ENCODE measurements at regions not wholly inside any gene's neighbourhood (a gene's known extent, or its start where the extent isn't known, plus 50 kb on each side); places are given as distances from the start of the nearest gene placed in this dataset.

GRCh38 chr5:155919725-155920124 lies 407.2 kb upstream of the SGCD start:
- TF ChIP-seq SP1 (IDR thresholded peaks at IDR 0.05) (no peak), RXRA (IDR thresholded peaks at IDR 0.05) (no peak), MAX (IDR thresholded peaks at IDR 0.05) (no peak), RAD21 (IDR thresholded peaks at IDR 0.05) (no peak)
- Histone ChIP-seq H3K4me3 (ENCODE audit: low read depth in 1 of 3, low read length in 3 of 3) (no peak overlapping the region), H3K36me3 (ENCODE audit: control insufficient read depth in 4 of 4, insufficient read depth in 3 of 4, low read depth in 1 of 4, low read length in 3 of 4) (no peaks in the 10 kb centered on the region), H3K4me1 (ENCODE audit: control insufficient read depth in 4 of 4, insufficient read depth in 4 of 4, low read length in 3 of 4) (no peaks in the 10 kb centered on the region), H3K9ac (ENCODE audit: low read depth in 1 of 2, low read length in 2 of 2) (no peak overlapping the region), H3K27me3 (ENCODE audit: control insufficient read depth in 4 of 4, insufficient read depth in 4 of 4, low read length in 3 of 4) (peaks cover 0 to 6% (median 0%) of the 10 kb centered on the region in 4 donors), H3K27ac (ENCODE audit: low read depth in 1 of 2, low read length in 2 of 2) (no peak overlapping the region), H3K9me3 (ENCODE audit: control insufficient read depth in 4 of 4, low read length in 3 of 4) (no peaks in the 10 kb centered on the region)
- WGBS = 79% methylated on average over 2 of the region's 2 CpGs
- DNase-seq (ENCODE audit: low spot score) = no peak

GRCh38 chr5:155921621-155922020 lies 405.3 kb upstream of the SGCD start:
- no peak overlapping the region for H3K4me3 ChIP-seq (ENCODE audit: low read depth in 1 of 3, low read length in 3 of 3)
- no peaks in the 10 kb centered on the region for H3K4me1 ChIP-seq (ENCODE audit: control insufficient read depth in 4 of 4, insufficient read depth in 4 of 4, low read length in 3 of 4)
- 67% methylated on average over 3 of the region's 3 CpGs for WGBS
- H3K27me3 ChIP-seq (ENCODE audit: control insufficient read depth in 4 of 4, insufficient read depth in 4 of 4, low read length in 3 of 4) = peaks cover 0 to 3% (median 0%) of the 10 kb centered on the region in 4 donors
- H3K27ac ChIP-seq (ENCODE audit: low read depth in 1 of 2, low read length in 2 of 2) = no peak overlapping the region
- H3K36me3 ChIP-seq (ENCODE audit: control insufficient read depth in 4 of 4, insufficient read depth in 3 of 4, low read depth in 1 of 4, low read length in 3 of 4) = no peaks in the 10 kb centered on the region
- no peaks in the 10 kb centered on the region for H3K9me3 ChIP-seq (ENCODE audit: control insufficient read depth in 4 of 4, low read length in 3 of 4)
- no peak overlapping the region for H3K9ac ChIP-seq (ENCODE audit: low read depth in 1 of 2, low read length in 2 of 2)
- no peak for DNase-seq (ENCODE audit: low spot score)
- TF ChIP-seq SP1 (IDR thresholded peaks at IDR 0.05) (no peak), REST (IDR thresholded peaks at IDR 0.05) (no peak), NR2F2 (IDR thresholded peaks at IDR 0.05) (no peak), HNF4G (IDR thresholded peaks at IDR 0.05) (no peak), JUND (IDR thresholded peaks at IDR 0.05) (no peak), ATF3 (IDR thresholded peaks at IDR 0.05) (no peak), FOXA1 (IDR thresholded peaks at IDR 0.05) (no peak), TAF1 (conservative IDR thresholded peaks at IDR 0.05) (no peak), CTCF (IDR thresholded peaks at IDR 0.05; ENCODE audit: low read depth, low read length, missing input control) (no peak), FOXA2 (IDR thresholded peaks at IDR 0.05) (no peak), YY1 (IDR thresholded peaks at IDR 0.05) (no peak), RXRA (IDR thresholded peaks at IDR 0.05) (no peak), RAD21 (IDR thresholded peaks at IDR 0.05) (no peak), EGR1 (IDR thresholded peaks at IDR 0.05; ENCODE audit: low read depth in 2 of 2) (no peak), GABPA (IDR thresholded peaks at IDR 0.05 in 1 of 2, conservative IDR thresholded peaks at IDR 0.05 in 1 of 2) (no peak)

Data from liver (tissue), 8 donors.